ENCODE measurements at regions not wholly inside any gene's neighbourhood (a gene's known extent, or its start where the extent isn't known, plus 50 kb on each side); places are given as distances from the start of the nearest gene placed in this dataset.

GRCh38 chr7:96638669-96639068 is 71.0 kb downstream of the SEM1 start:
- no peaks in the 10 kb centered on the region for H3K36me3 Mint-ChIP-seq
- no peaks in the 10 kb centered on the region for H3K27me3 Mint-ChIP-seq
- H3K9me3 Mint-ChIP-seq: peaks cover 2% of the 10 kb centered on the region
- no peaks in the 10 kb centered on the region for H3K4me1 Mint-ChIP-seq
- H3K4me3 Mint-ChIP-seq: no peak overlapping the region
- no peak overlapping the region for H3K27ac Mint-ChIP-seq
- no peak for ATAC-seq

GRCh38 chr7:96637522-96637921 is 72.1 kb downstream of the SEM1 start:
- Mint-ChIP-seq H3K27ac (no peak overlapping the region), H3K27me3 (no peaks in the 10 kb centered on the region), H3K9me3 (no peaks in the 10 kb centered on the region), H3K36me3 (no peaks in the 10 kb centered on the region), H3K4me3 (no peak overlapping the region), H3K4me1 (no peaks in the 10 kb centered on the region)
- ATAC-seq: no peak

- no peak overlapping the region for H3K4me3 Mint-ChIP-seq
- no peaks in the 10 kb centered on the region for H3K4me1 Mint-ChIP-seq
- no peaks in the 10 kb centered on the region for H3K27me3 Mint-ChIP-seq
- no peaks in the 10 kb centered on the region for H3K36me3 Mint-ChIP-seq
- ATAC-seq: peak; percentile 51
- H3K27ac Mint-ChIP-seq: no peak overlapping the region
- no peaks in the 10 kb centered on the region for H3K9me3 Mint-ChIP-seq
These were observed 72.7 kb downstream of the SEM1 start for GRCh38 chr7:96636979-96637378.

GRCh38 chr7:96636342-96636860 is 73.2 kb downstream of the SEM1 start:
- no peaks in the 10 kb centered on the region for H3K36me3 Mint-ChIP-seq
- ATAC-seq: no peak

GRCh38 chr7:96629884-96630283 is 79.8 kb downstream of the SEM1 start:
- Mint-ChIP-seq H3K4me1 (no peaks in the 10 kb centered on the region), H3K36me3 (no peaks in the 10 kb centered on the region), H3K4me3 (no peak overlapping the region), H3K9me3 (peaks cover 6% of the 10 kb centered on the region), H3K27ac (no peak overlapping the region), H3K27me3 (no peaks in the 10 kb centered on the region)
- no peak for ATAC-seq

More at GRCh38 chr7:96636342-96636860, 73.2 kb downstream of the SEM1 start:
- Mint-ChIP-seq H3K27ac (no peak overlapping the region), H3K4me1 (no peaks in the 10 kb centered on the region), H3K27me3 (no peaks in the 10 kb centered on the region), H3K4me3 (no peak overlapping the region), H3K9me3 (no peaks in the 10 kb centered on the region)

GRCh38 chr7:96624954-96625353 is 84.7 kb downstream of the SEM1 start:
- Mint-ChIP-seq H3K27ac (no peak overlapping the region), H3K4me3 (no peak overlapping the region), H3K9me3 (peaks cover 9% of the 10 kb centered on the region), H3K27me3 (peaks cover 9% of the 10 kb centered on the region), H3K36me3 (peaks cover 12% of the 10 kb centered on the region), H3K4me1 (no peaks in the 10 kb centered on the region)
- no peak for ATAC-seq

- H3K4me1 Mint-ChIP-seq: no peaks in the 10 kb centered on the region
- H3K36me3 Mint-ChIP-seq: peaks cover 12% of the 10 kb centered on the region
- ATAC-seq: no peak
- H3K27me3 Mint-ChIP-seq: peaks cover 9% of the 10 kb centered on the region
- peaks cover 16% of the 10 kb centered on the region for H3K9me3 Mint-ChIP-seq
- H3K27ac Mint-ChIP-seq: no peak overlapping the region
- H3K4me3 Mint-ChIP-seq: no peak overlapping the region
These were observed 87.7 kb downstream of the SEM1 start for GRCh38 chr7:96621932-96622331.

- no peaks in the 10 kb centered on the region for H3K27me3 Mint-ChIP-seq
- H3K36me3 Mint-ChIP-seq: no peaks in the 10 kb centered on the region
- peaks cover 18% of the 10 kb centered on the region for H3K9me3 Mint-ChIP-seq
- no peak overlapping the region for H3K4me3 Mint-ChIP-seq
- H3K4me1 Mint-ChIP-seq: no peaks in the 10 kb centered on the region
- ATAC-seq: no peak
- H3K27ac Mint-ChIP-seq: no peak overlapping the region
These were observed 95.3 kb downstream of the SEM1 start for GRCh38 chr7:96614154-96614867.

GRCh38 chr7:96612034-96612433 is 97.6 kb downstream of the SEM1 start:
- H3K36me3 Mint-ChIP-seq: no peaks in the 10 kb centered on the region
- H3K4me1 Mint-ChIP-seq: no peaks in the 10 kb centered on the region
- H3K27me3 Mint-ChIP-seq: no peaks in the 10 kb centered on the region
- ATAC-seq: no peak
- H3K4me3 Mint-ChIP-seq: no peak overlapping the region
- H3K9me3 Mint-ChIP-seq: peaks cover 9% of the 10 kb centered on the region
- no peak overlapping the region for H3K27ac Mint-ChIP-seq

- no peaks in the 10 kb centered on the region for H3K9me3 Mint-ChIP-seq
- no peaks in the 10 kb centered on the region for H3K36me3 Mint-ChIP-seq
- no peaks in the 10 kb centered on the region for H3K27me3 Mint-ChIP-seq
- H3K4me3 Mint-ChIP-seq: no peak overlapping the region
- ATAC-seq: no peak
- no peaks in the 10 kb centered on the region for H3K4me1 Mint-ChIP-seq
- no peak overlapping the region for H3K27ac Mint-ChIP-seq
These were observed 104.5 kb downstream of the SEM1 start for GRCh38 chr7:96605045-96605716.

- ATAC-seq: no peak
- H3K4me3 Mint-ChIP-seq: no peak overlapping the region
- no peak overlapping the region for H3K27ac Mint-ChIP-seq
- H3K9me3 Mint-ChIP-seq: no peaks in the 10 kb centered on the region
- peaks cover 8% of the 10 kb centered on the region for H3K27me3 Mint-ChIP-seq
- H3K36me3 Mint-ChIP-seq: no peaks in the 10 kb centered on the region
- H3K4me1 Mint-ChIP-seq: no peaks in the 10 kb centered on the region
These were observed 110.2 kb downstream of the SEM1 start for GRCh38 chr7:96599288-96599936.

GRCh38 chr7:96598421-96598820 is 111.2 kb downstream of the SEM1 start:
- no peak overlapping the region for H3K27ac Mint-ChIP-seq
- H3K27me3 Mint-ChIP-seq: peaks cover 8% of the 10 kb centered on the region
- H3K4me3 Mint-ChIP-seq: no peak overlapping the region
- no peaks in the 10 kb centered on the region for H3K4me1 Mint-ChIP-seq
- ATAC-seq: no peak
- no peaks in the 10 kb centered on the region for H3K36me3 Mint-ChIP-seq
- H3K9me3 Mint-ChIP-seq: no peaks in the 10 kb centered on the region

- Mint-ChIP-seq H3K9me3 (no peaks in the 10 kb centered on the region), H3K4me1 (no peaks in the 10 kb centered on the region), H3K4me3 (no peak overlapping the region), H3K27me3 (peaks cover 19% of the 10 kb centered on the region), H3K27ac (no peak overlapping the region), H3K36me3 (no peaks in the 10 kb centered on the region)
- ATAC-seq: no peak
These were observed 113.4 kb downstream of the SEM1 start for GRCh38 chr7:96596120-96596826.

GRCh38 chr7:96591900-96592676 is 117.6 kb downstream of the SEM1 start:
- ATAC-seq: no peak
- no peaks in the 10 kb centered on the region for H3K36me3 Mint-ChIP-seq
- no peaks in the 10 kb centered on the region for H3K9me3 Mint-ChIP-seq
- H3K27me3 Mint-ChIP-seq: peaks cover 22% of the 10 kb centered on the region
- no peak overlapping the region for H3K4me3 Mint-ChIP-seq
- no peaks in the 10 kb centered on the region for H3K4me1 Mint-ChIP-seq
- no peak overlapping the region for H3K27ac Mint-ChIP-seq

All from stimulated activated memory B cell treated with anti-CD40 and anti-IgM and Interleukin-4, amounts not matched to agents 10 μg/mL and 1 μg/mL and 100 μg/mL, for 72 hours (primary cell).